Mesenchymal stem cell (in vitro differentiated cells and primary cell): ENCODE measurements at regions not wholly inside any gene's neighbourhood (a gene's known extent, or its start where the extent isn't known, plus 50 kb on each side); places are given as distances from the start of the nearest gene placed in this dataset.
"Not testable (repeated sequence)": the region's sequence is repeated elsewhere in the genome, so short reads cannot be mapped to it uniquely, and the experiment has no call there.

ENCODE experiments used
- DNase-seq: peaks from one replicate; pipeline ENCODE4 v3.0.0-alpha.2; 2013
- H2AFZ ChIP-seq: one replicate; pipeline ENCODE4 v1.6.1; 2013; ENCODE audit warnings: low read depth, mild to moderate bottlenecking, control low read depth, inconsistent platforms, low read length, moderate library complexity
- H2AK5ac ChIP-seq: 2 replicates; pipeline ENCODE4 v1.6.1; 2013; ENCODE audit warnings: low read length, moderate library complexity, mild to moderate bottlenecking, inconsistent platforms; ENCODE audit not compliant: severe bottlenecking
- H2BK120ac ChIP-seq: one replicate; pipeline ENCODE4 v1.6.1; 2013; ENCODE audit warnings: low read depth, mild to moderate bottlenecking, inconsistent platforms, low read length, moderate library complexity
- H2BK12ac ChIP-seq, 2 experiments: one replicate each; pipeline ENCODE4 v1.6.1; 2013; ENCODE audit warnings: inconsistent platforms in 2 of 2, low read length in 2 of 2, mild to moderate bottlenecking in 2 of 2, moderate library complexity in 2 of 2, control low read depth in 1 of 2
- H2BK15ac ChIP-seq: one replicate; pipeline ENCODE4 v1.6.1; 2013; ENCODE audit warnings: mild to moderate bottlenecking, low read depth, inconsistent platforms; ENCODE audit not compliant: poor library complexity, severe bottlenecking
- H2BK5ac ChIP-seq: 2 replicates; pipeline ENCODE4 v1.6.1; 2013; ENCODE audit warnings: low read depth, mild to moderate bottlenecking, low read length, control low read depth, inconsistent platforms; ENCODE audit not compliant: poor library complexity, severe bottlenecking
- H3K14ac ChIP-seq, 2 experiments: one replicate each; pipeline ENCODE4 v1.6.1; 2013; ENCODE audit warnings: inconsistent platforms in 2 of 2, low read length in 2 of 2, control low read depth in 1 of 2, mild to moderate bottlenecking in 1 of 2, moderate library complexity in 1 of 2
- H3K18ac ChIP-seq, 2 experiments: one replicate each; pipeline ENCODE4 v1.6.1; 2013; ENCODE audit warnings: inconsistent platforms in 2 of 2, low read length in 2 of 2, control low read depth in 1 of 2, low read depth in 1 of 2, mild to moderate bottlenecking in 1 of 2
- H3K23ac ChIP-seq, 2 experiments: one replicate each; pipeline ENCODE4 v1.6.1; 2013; ENCODE audit warnings: inconsistent platforms in 2 of 2, low read length in 2 of 2, mild to moderate bottlenecking in 2 of 2, moderate library complexity in 2 of 2, control low read depth in 1 of 2
- H3K27ac ChIP-seq: 2 replicates; pipeline ENCODE4 v1.5.1; 2013; ENCODE audit warnings: mild to moderate bottlenecking, moderate library complexity, low read length, control low read depth, inconsistent platforms; ENCODE audit not compliant: poor library complexity, severe bottlenecking
- H3K27me3 ChIP-seq, 2 experiments: 2 replicates each; pipeline versions ENCODE4 v1.6.1 to v1.7.0; 2013; ENCODE audit warnings: low read length in 2 of 2, mild to moderate bottlenecking in 2 of 2, moderate library complexity in 2 of 2, control low read depth in 1 of 2, inconsistent platforms in 1 of 2; ENCODE audit not compliant: control insufficient read depth in 1 of 2, insufficient read depth in 1 of 2
- H3K36me3 ChIP-seq, 2 experiments: 2 replicates each; pipeline versions ENCODE4 v1.6.1 to v1.7.0; 2013; ENCODE audit warnings: low read length in 2 of 2, control low read depth in 1 of 2, inconsistent platforms in 1 of 2, low read depth in 1 of 2, mild to moderate bottlenecking in 1 of 2; ENCODE audit not compliant: insufficient read depth in 2 of 2, control insufficient read depth in 1 of 2
- H3K4ac ChIP-seq, 2 experiments: one replicate each; pipeline ENCODE4 v1.6.1; 2013; ENCODE audit warnings: inconsistent platforms in 2 of 2, low read length in 2 of 2, mild to moderate bottlenecking in 2 of 2, moderate library complexity in 2 of 2, control low read depth in 1 of 2, low read depth in 1 of 2
- H3K4me1 ChIP-seq: 2 replicates; pipeline ENCODE4 v1.6.1; 2013; ENCODE audit warnings: low read depth, low read length, control low read depth; ENCODE audit not compliant: control insufficient read depth, insufficient read depth
- H3K4me2 ChIP-seq: 2 replicates; pipeline ENCODE4 v1.6.1; 2013; ENCODE audit warnings: low read length, mild to moderate bottlenecking, inconsistent platforms; ENCODE audit not compliant: poor library complexity, severe bottlenecking
- H3K4me3 ChIP-seq, 2 experiments: 2 replicates each; pipeline versions ENCODE4 v1.5.1 to v1.7.0; 2013; ENCODE audit warnings: low read length in 2 of 2, mild to moderate bottlenecking in 2 of 2, control low read depth in 1 of 2, low read depth in 1 of 2; ENCODE audit not compliant: insufficient read depth in 1 of 2
- H3K79me1 ChIP-seq: replicated peaks from 2 replicates; pipeline ENCODE4 v1.6.1; 2013; ENCODE audit warnings: mild to moderate bottlenecking, control low read depth, low read length, inconsistent platforms; ENCODE audit not compliant: poor library complexity, severe bottlenecking
- H3K9ac ChIP-seq: 2 replicates; pipeline ENCODE4 v1.7.0; 2013; ENCODE audit warnings: mild to moderate bottlenecking, low read length, moderate library complexity
- H3K9me3 ChIP-seq: 2 replicates; pipeline ENCODE4 v1.7.0; 2013; ENCODE audit warnings: mild to moderate bottlenecking, low read length; ENCODE audit not compliant: control insufficient read depth
- H4K8ac ChIP-seq: one replicate; pipeline ENCODE4 v1.6.1; 2013; ENCODE audit warnings: inconsistent platforms, mild to moderate bottlenecking, low read length, moderate library complexity
- H4K91ac ChIP-seq: one replicate; pipeline ENCODE4 v1.6.1; 2013; ENCODE audit warnings: mild to moderate bottlenecking, low read length, inconsistent platforms
- WGBS: methylation state at CpG from one replicate; pipeline ENCODE4 v1.1.7; 2013; ENCODE audit warnings: mixed read lengths; 5-methylcytosine and 5-hydroxymethylcytosine counted together

DNA sequence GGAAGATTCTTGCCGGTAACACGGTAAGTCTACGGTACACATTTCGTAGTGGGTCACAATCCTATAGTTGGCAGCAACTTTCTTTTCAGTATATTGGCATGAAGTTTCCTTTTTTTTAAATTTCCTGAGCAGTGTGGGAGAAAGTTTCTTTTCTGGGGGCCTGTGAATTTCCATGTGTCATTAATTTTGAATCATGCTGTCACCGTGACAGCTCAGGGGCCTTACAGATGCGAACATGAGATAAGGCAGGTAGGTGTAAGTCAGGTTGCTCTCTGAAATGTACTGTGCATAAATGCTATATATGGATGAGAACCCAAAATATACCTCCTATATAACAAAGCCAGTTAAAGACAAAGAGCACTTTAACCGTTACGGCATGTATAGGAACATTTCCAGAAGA is 65.4 kb upstream of the SEM1 start:
- Histone ChIP-seq H2AFZ (no peak overlapping the region), H4K91ac (no peak overlapping the region), H3K23ac (no peak overlapping the region), H3K4me2 (no peak overlapping the region), H3K79me1 (no peaks in the 10 kb centered on the region), H2AK5ac (no peak overlapping the region), H3K27me3 (peaks cover 0 to 5% of the 10 kb centered on the region in 2 experiments), H3K4me1 (no peaks in the 10 kb centered on the region), H3K36me3 (no peaks in the 10 kb centered on the region), H3K9me3 (no peaks in the 10 kb centered on the region), H3K18ac (no peak overlapping the region), H2BK5ac (no peak overlapping the region), H3K4me3 (no peak overlapping the region), H3K14ac (no peak overlapping the region), H3K27ac (no peak overlapping the region), H3K4ac (no peak overlapping the region), H4K8ac (no peak overlapping the region), H2BK15ac (no peak overlapping the region), H2BK12ac (no peak overlapping the region), H2BK120ac (no peak overlapping the region), H3K9ac (no peak overlapping the region)
- no peak for DNase-seq
- 94% methylated on average over 7 of the region's 8 CpGs for WGBS

DNA sequence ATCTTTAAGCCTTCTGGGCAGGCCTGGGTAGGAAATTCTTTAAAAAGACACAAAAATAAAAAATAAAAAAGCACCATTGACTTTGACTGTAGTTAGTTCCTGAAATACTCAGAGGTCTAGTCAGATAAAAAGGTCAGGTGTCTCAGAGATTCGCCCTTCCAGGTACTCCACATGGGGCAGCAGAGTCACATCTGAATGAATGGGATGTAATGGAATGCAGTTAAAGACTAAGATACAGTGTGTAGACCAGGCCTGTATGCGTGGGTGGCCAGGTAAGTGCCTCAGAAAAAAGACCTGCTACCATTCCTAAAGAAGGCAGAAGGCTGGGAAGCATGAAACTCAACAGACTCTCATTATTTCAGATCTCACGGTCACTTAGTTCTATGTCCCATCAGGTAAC is 68.6 kb upstream of the SEM1 start:
- Histone ChIP-seq H3K23ac (no peak overlapping the region), H3K36me3 (no peaks in the 10 kb centered on the region), H3K14ac (no peak overlapping the region), H3K4me1 (no peaks in the 10 kb centered on the region), H3K9me3 (no peaks in the 10 kb centered on the region), H3K4me3 (no peak overlapping the region), H3K79me1 (no peaks in the 10 kb centered on the region), H2BK5ac (no peak overlapping the region), H3K4me2 (no peak overlapping the region), H2AK5ac (no peak overlapping the region), H2BK12ac (no peak overlapping the region), H3K9ac (no peak overlapping the region), H2BK120ac (no peak overlapping the region), H4K8ac (no peak overlapping the region), H3K18ac (no peak overlapping the region), H2AFZ (no peak overlapping the region), H2BK15ac (no peak overlapping the region), H3K27me3 (no peaks in the 10 kb centered on the region), H3K27ac (no peak overlapping the region), H3K4ac (no peak overlapping the region), H4K91ac (no peak overlapping the region)
- WGBS = 53% methylated on average over 3 of the region's 3 CpGs
- DNase-seq = no peak

DNA sequence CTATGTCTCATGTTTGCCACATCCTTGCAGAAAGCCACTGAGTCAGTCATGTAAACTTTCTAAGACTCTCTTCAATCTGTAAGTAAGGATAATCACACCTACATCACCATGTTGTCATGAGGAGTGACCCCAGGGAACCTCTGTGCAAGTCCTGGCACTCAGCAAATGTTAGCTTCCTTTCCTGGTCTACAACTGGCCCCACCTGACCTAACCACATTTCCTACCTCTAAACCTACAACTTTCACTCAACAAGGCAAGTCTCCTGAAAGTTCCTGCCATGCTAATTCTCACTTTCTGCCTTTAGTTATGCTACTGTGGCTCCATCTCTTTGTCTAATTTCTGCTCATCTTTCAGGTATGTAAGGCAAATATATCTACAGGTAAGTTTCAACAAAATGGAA is 72.3 kb upstream of the SEM1 start:
- no peak overlapping the region for H3K23ac ChIP-seq
- no peaks in the 10 kb centered on the region for H3K9me3 ChIP-seq
- no peak overlapping the region for H2AFZ ChIP-seq
- no peak overlapping the region for H3K18ac ChIP-seq
- H3K4ac ChIP-seq = no peak overlapping the region
- H2BK15ac ChIP-seq = no peak overlapping the region
- no peak overlapping the region for H3K27ac ChIP-seq
- no peak overlapping the region for H3K4me2 ChIP-seq
- no peak overlapping the region for H3K14ac ChIP-seq
- H3K4me1 ChIP-seq = no peaks in the 10 kb centered on the region
- H2AK5ac ChIP-seq = no peak overlapping the region
- no peak overlapping the region for H4K8ac ChIP-seq
- no peaks in the 10 kb centered on the region for H3K27me3 ChIP-seq
- DNase-seq = no peak
- H2BK120ac ChIP-seq = no peak overlapping the region
- H3K4me3 ChIP-seq = no peak overlapping the region
- no peaks in the 10 kb centered on the region for H3K36me3 ChIP-seq
- no peak overlapping the region for H2BK5ac ChIP-seq
- no peak overlapping the region for H4K91ac ChIP-seq
- H3K9ac ChIP-seq = no peak overlapping the region
- no peaks in the 10 kb centered on the region for H3K79me1 ChIP-seq
- H2BK12ac ChIP-seq = no peak overlapping the region

DNA sequence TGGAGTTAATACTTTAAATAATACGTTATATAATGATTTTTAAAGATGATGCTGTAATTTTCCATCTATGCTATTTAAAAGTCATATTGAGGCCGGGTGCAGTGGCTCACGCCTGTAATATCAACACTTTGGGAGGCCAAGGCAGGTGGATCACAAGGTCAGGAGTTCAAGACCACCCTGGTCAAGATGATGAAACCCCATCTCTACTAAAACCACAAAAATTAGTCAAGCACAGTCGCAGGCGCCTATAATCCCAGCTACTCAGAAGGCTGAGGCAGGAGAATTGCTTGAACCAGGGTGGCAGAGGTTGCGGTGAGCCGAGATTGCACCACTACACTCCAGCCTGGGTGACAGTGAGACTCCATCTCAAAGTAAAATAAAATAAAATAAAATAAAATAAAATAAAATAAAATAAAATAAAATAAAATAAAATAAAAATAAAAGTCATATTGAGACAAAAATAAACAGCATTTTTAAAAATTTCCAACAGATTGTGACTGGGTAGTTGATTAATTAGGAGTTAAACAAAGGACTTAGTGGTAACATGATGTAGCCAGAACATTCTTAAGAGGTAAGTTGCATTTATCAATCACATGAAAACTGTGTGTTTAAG is 73.1 kb upstream of the SEM1 start:
- H3K27me3 ChIP-seq, H2BK5ac ChIP-seq, H3K4me3 ChIP-seq, DNase-seq, H3K9me3 ChIP-seq, H2BK120ac ChIP-seq, H3K4ac ChIP-seq, H2BK12ac ChIP-seq, H3K23ac ChIP-seq, H4K8ac ChIP-seq, H3K4me2 ChIP-seq, H3K4me1 ChIP-seq, H3K27ac ChIP-seq, H3K79me1 ChIP-seq, H4K91ac ChIP-seq, H2AK5ac ChIP-seq, H3K14ac ChIP-seq, H3K36me3 ChIP-seq, H3K9ac ChIP-seq, H2BK15ac ChIP-seq, H3K18ac ChIP-seq, H2AFZ ChIP-seq: not testable (repeated sequence)
- 69% methylated on average over 5 of the region's 7 CpGs for WGBS
